ENCODE measurements at regions not wholly inside any gene's neighbourhood (a gene's known extent, or its start where the extent isn't known, plus 50 kb on each side); places are given as distances from the start of the nearest gene placed in this dataset.
A peak's percentile ranks its signal among the peaks of the same experiment; 100 is the strongest.

GRCh38 chr12:88801227-88802095 lies 221.2 kb upstream of the KITLG start:
- DNase-seq = no peak

DNA sequence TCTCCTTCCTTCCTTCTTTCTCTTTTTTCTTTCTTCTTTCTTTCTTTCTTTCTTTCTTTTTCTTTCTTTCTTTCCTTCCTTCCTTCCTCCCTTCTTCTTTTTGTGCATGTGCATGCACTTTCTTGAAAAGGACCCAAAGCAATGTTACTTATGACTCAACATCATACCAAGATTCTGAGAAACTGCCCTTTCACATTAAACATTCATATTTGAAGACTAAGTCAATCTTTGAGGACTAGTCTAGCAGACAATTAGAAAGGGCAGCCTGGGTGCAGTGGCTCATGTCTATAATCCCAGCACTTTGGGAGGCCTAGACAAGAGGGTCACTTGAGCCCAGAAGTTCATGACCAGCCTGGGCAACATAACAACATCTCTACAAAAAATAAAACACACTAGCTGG lies 212.8 kb upstream of the KITLG start:
- no peak for DNase-seq

DNA sequence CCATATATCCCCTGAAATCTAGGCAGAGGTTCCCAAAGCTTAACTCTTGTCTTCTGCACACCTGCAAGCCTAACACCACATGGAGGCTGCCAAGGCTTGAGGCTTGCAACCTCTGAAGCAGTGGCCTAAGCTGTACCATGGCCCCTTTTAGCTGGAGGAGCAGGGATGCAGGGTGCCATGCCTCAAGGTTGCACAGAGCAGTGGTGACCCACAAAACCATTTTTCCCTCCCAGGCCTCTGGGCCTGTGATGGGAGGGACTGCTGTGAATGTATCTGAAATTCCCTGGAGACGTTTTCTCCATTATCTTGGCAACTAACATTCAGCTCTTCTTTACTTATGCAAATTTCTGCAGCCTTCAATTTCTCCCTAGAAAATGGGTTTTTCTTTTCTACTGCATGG lies 210.0 kb upstream of the KITLG start:
- DNase-seq = no peak

DNA sequence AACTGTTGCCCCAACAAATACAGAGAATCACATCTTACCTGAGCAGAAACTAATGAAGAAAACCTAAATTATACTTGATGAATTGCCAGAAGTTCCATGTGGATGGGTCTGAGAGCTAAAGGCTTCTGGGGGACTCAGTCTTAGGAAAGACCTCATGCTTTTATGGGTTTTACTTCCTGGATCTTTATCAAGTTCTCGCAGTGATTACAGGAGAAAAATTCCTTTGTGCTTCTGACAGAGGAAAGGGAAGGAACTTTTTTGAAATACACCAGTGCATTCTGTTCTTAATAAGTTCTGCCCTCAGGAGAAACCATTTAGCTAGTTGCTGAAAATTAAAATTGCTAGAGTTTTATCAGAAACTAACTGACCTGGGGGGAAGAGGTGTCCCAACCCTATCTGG lies 203.9 kb upstream of the KITLG start:
- DNase-seq = no peak

DNA sequence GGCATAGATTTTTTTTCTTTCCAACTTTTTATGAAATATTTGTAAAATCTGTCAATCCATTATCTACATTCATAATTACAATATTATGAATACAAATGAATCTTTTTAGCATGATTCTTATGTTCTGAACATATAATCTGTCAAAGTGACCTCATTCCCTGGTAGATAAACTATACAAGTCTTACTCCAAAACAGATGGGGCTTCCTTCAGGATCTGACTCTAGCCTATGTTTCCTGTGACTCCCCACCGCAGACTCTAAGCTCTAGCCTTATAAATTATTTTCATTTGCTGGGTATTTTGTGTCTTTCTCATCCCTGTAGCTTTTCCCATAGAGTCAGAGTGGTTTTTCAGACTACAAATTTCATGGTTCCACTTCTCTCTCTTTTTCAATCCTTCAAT lies 202.1 kb upstream of the KITLG start:
- no peak for DNase-seq

GRCh38 chr12:88781909-88782308 lies 201.6 kb upstream of the KITLG start:
- DNase-seq = no peak

DNA sequence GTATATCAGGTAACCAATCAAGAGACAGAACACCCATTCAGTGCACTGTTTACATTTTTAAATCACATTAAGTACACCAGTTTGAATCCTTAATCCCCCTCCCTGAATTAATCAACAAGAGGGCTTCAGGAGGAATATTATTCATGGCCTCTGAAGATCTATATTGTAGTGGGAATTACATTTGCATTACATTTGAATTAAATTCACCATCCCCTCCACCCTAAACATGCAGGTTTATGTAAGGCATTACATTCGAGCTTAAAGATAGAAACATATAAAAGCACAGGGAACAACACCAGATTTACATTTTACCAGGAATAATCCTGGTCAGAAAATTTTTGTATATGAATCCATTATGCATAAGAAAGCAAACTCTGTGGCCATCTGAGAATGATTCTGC lies 197.8 kb upstream of the KITLG start:
- no peak for DNase-seq

DNA sequence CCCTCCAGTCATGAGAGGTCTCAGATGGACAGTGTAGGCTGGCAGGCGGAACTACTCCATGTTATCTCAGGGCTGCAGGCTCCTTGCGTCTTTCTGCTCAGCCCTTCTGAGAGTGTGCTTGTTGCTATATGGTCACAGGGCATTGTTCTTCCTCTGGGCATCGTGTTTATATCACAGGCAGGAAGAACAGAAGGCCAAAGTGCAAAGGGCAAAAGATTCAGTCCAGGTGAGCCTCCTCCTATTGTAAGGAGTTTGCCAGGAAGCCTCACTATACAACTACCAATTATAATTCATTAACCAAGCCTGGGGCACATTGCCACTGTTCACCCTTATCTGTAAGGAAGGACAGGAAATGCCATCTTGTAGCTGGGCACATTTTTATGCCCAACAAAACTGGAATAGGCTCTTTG lies 195.5 kb upstream of the KITLG start:
- DNase-seq = peak; percentile 76

DNA sequence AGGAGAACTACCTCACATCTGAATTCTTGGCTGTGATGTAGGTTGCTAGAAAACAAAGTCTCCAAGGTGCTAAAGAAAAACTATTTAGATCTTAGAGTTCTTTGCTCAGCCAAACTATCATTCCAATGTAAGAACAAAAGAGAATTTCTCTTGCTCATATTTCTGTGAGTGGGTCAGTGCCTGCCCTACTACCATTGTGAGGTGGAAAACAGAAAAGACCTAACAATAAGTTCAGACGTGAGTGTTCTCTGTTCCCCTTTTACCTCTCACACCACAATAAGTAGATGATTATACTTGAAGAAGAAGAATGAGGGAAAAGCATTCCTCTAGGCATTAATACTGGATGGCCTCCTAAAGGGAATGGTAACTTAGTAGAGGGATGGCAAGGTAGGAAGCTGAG lies 187.4 kb upstream of the KITLG start:
- DNase-seq = no peak

DNA sequence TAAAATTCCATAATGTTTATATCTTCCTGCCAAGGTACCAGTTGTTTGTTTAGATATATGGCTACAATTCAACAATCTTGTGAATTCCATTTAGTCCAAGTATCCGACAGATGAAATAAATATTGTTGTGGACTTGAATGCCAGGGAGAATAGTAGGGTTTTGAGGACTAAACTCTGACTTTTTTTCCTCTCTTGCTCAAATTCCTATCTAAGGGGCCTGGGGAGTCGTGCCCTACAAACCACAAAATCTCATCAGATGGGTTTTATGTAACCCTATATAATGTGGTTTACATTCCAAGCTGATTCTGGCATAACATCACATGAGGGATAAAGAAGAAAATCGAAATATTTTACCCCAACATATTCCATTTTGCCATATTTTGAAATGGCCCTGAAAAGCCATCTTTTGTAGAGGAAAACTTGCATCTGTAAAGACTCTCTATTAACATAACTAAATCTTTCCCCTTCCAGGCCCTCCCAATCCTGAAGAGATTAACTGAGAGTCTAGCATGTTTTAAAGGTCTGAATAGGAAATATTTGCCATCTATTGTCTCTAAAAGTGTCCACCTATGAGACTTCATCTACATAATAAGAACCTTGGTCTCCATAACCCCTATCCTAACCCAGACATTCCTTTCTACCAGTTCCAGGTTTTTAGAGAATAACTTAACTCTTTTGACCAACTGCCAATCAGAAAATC lies 184.7 kb upstream of the KITLG start:
- no peak for DNase-seq

DNA sequence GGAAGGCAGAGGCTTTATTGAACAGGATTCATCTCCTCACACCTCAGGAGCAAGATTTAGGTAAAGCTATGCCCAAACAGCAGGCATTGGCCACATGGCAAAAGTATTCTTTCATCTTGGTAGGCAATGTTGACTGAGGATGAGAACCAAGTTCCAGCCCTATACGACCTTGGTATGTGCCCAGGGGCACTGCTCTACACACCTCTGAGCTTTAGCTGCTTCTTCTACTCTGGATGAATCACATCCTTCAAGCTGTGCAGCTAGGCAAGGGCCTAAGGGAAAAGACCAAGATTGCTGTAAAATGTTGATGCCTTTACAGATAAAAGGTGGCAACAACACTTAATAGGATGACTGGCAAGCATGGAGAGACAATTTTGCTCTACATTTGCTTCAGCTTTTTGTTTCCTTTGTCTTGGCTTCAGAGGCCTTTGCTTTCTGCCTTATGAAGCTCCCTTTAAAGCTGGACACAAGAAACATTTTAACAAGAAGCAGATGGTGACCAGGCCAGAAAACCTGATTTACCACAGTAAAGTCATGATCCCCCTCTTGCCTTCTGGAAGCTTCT lies 183.3 kb upstream of the KITLG start:
- no peak for DNase-seq

- DNase-seq = no peak
These were observed 177.9 kb upstream of the KITLG start for GRCh38 chr12:88758176-88758575.

- no peak for DNase-seq
These were observed 176.6 kb upstream of the KITLG start for GRCh38 chr12:88756917-88757316.

GRCh38 chr12:88756153-88756552 lies 175.9 kb upstream of the KITLG start:
- no peak for DNase-seq

DNA sequence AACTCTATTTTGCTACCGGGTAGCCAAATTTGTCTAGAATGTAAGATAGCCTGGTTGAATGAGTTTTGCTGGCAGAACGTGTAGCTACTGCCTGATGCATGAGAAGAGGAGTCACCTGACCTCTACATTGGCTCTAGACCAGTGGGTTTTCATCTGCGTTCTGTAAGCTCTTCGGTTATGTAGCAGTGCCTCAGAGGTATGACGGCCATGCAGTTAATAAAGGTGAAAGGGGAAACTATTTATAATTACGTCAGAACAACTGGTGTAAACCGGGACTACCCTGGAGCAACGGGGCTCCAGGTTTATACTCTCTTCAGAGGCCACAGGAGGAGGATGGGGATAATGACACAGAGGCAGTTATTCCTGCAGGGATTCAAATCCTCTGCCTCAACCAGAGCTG lies 173.4 kb upstream of the KITLG start:
- no peak for DNase-seq

GRCh38 chr12:88753066-88753465 lies 172.8 kb upstream of the KITLG start:
- DNase-seq = no peak

DNA sequence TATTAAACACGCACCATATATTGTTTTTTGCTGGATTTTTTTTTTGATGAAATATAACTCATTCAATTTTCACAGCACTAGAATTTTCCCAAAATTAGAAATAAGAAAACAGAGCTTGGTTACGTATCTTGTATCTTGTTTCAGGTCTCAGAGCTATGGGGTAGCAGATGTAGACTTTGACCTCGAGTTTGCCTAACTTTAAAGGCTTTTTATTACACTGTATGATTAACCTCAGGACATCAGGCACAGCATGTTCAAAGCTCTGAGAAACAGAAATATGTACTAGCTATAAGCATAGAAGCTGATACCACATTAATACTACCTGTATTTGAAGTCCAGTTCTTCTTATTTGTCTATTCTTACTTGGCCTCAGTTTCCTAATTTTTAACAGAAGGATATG lies 171.9 kb upstream of the KITLG start:
- DNase-seq = no peak

GRCh38 chr12:88750867-88751543 lies 170.7 kb upstream of the KITLG start:
- DNase-seq = no peak

DNA sequence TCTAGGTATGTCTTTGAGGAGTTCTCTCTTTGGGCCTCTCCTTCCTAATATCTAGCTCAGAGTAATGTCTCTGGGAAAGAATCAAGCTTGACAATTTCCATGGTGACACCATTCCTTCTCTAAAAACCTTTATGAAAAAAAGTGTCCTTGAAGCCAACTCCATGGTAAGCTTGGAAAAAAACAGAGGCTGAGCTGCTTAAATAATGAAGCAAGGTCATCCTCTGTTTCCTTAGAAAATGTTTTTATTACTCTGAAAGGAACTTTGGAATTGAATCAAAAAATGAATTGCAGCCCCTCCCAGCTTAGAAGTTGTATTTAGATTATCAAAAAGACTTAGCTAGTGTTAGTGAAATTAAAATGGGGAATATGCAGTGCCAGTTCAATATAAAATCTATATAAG lies 166.1 kb upstream of the KITLG start:
- DNase-seq = no peak

DNA sequence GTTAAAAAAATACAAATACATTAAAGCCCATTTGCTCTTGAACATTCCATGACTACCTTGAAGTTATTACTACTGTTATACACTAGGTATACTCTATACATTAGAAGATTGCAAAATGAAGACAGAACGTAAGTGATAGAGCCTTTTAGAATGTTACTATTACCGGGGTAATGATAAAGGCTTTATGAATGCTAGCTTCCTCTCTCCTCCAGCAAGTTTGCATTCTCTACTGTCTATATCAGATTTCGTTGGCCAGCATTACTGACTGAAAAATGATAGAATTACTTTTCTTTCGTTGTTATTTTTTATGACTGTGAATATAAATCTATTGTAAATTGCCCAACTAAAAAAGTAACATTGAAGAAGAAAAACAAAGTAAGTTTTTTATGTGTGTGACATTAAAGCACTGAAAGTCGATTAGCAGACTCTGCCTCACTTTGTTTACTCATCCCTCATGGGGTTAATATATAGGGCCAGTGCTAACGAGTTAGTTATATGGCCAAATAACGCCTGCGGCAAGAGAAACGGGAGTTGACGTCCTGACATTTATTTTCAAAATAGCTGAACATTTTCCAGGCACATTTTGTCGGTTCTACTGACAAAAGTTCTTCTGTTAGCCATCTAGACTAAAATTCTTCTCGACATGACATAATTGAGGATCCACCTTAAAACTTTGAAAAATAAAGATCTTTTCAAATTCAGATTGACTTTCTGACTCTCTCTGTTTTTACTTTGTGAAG lies 163.8 kb upstream of the KITLG start:
- no peak for DNase-seq

DNA sequence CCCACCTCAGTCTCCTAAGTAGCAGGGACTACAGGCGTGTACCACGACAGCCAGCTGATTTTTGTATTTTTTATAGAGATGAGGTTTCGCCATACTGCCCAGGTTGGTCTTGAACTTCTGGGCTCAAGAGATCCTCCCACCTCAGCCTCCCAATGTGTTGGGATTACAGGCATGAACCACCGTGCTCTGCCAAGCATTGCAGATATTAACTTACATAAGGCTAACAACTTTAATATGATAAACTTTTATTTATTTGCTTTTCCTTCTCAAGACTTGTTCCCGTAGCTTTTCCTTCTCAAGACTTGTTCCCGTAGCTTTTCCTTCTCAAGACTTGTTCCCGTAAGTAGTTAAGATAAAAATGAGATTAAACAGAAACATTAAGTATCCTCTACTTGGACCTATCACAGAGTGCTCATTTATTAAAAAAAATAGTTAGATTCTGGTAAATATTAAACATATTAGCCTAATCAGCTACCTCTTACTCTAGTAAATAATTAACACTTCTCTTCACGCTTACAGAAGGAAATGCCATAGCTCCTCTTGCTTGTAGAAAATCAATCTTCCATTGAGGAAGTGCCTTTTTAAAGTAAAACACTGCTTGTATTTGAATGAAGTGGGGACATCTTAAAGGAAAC lies 157.7 kb upstream of the KITLG start:
- no peak for DNase-seq

- DNase-seq = no peak
These were observed 155.8 kb upstream of the KITLG start for GRCh38 chr12:88736031-88736430.

Data from OCI-M1 (cell line).